ENCODE measurements at regions not wholly inside any gene's neighbourhood (a gene's known extent, or its start where the extent isn't known, plus 50 kb on each side); places are given as distances from the start of the nearest gene placed in this dataset.
A peak's percentile ranks its signal among the peaks of the same experiment; 100 is the strongest.

GRCh38 chr12:103011974-103012763 lies 54.7 kb downstream of the ASCL1 start:
- no peak for DNase-seq

GRCh38 chr12:103012884-103013283 lies 55.4 kb downstream of the ASCL1 start:
- DNase-seq: no peak

GRCh38 chr12:103013741-103014300 lies 56.3 kb downstream of the ASCL1 start:
- peak; percentile 80 for DNase-seq

- DNase-seq: no peak
These were observed 58.9 kb downstream of the ASCL1 start for GRCh38 chr12:103016381-103016780.

- no peak for DNase-seq
These were observed 63.4 kb downstream of the ASCL1 start for GRCh38 chr12:103020839-103021238.

- no peak for DNase-seq
These were observed 64.2 kb downstream of the ASCL1 start for GRCh38 chr12:103021538-103022218.

GRCh38 chr12:103024650-103025049 lies 67.2 kb downstream of the ASCL1 start:
- DNase-seq: no peak

DNA sequence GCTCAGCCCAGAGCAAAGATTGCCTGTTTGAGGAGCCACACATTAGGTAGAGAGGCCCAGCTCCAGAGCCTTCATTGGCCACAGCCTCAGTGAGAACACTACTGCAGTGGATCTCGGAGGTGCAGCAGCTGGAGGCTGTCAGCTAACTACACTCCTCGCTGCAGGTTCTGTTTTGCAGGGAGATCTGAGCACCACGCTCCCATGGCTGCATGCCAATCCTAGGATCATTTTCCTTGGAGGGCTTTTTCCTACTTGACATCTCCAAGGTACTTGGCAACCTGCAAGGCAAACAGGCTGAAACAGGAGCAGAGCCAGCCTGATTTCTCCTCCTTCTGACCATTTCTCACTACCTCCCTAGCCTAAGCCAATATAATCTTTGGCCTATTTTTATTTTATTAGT lies 69.2 kb downstream of the ASCL1 start:
- peak; percentile 66 for DNase-seq

DNA sequence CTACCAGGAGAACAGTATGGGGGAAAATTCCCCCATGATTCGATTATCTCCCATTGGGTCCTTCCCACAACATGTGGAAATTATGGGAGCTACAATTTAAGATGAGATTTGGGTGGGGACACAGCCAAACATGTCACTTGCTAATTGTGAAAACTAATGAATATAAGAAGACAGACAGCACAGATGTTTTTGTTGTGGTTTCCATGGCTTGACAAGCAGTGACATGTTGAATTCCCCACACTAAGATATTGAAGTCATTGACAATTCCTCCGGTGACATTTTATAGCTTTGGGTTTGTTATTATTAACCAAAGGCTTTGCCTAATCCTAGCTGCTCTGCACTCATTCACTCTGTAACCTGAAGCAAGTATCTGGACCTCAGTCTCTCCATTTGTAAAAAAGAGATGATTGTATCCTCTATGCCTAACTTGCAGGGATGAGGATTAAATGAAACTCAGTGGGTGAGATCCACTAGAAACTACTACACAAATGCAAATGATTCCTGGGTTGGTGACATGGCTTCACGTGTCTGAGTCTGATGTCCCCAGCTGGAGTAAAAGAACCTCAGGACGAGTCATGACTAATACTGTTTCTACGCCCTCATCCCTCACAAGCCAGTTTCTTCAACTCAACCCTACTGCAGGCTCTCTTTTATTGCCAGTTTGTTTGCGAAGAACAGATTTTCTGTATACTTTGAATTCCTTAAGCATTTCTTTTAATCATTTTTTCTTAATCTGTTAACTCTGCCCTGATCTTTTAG lies 71.6 kb downstream of the ASCL1 start:
- DNase-seq: no peak

GRCh38 chr12:103036581-103037214 lies 79.2 kb downstream of the ASCL1 start:
- DNase-seq: no peak

DNA sequence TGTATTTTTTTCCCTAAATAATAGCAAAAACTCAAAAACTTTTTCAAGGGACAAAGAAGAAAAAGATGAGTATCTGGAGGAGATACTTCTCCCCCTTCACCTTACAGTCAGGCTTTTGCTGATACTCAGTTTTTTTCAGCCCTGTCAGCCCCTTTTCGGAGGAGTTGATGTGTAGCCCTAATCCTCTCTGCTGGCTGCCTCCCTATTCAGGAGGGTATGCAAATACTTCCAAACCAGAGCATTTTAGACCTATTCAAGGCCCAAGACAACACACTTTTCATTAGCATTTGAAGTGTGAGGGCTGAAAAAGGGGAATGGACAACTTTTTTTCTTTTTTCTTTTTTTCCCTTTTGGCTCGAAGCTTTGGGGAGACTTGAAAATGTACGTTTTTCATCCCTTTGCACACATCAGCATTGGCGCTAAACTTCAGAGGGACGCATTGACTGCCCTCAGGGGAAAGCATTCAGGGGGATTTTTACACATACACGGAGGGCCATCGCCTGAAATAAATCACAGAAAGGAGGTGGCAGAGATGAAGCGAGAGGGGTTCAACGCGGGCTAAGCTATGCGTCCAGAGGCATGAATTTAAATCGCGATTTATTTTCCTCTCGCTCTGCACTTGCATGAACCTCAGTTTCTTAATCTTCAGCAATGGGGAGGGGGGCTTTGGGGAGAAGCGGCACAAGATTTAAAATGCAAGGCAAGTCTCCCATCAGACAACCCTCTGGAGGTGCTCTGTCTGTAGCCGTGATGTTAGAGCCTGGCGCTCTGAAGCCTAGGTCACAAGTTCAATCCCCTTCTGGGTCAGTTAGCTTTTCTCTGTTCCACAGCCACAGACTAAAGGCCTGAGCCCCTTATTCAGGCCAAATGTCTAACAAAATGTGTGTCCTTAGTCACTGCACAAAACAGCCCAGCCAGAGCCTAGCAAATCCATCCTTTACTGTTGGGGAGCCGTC lies 86.3 kb downstream of the ASCL1 start:
- no peak for DNase-seq

DNA sequence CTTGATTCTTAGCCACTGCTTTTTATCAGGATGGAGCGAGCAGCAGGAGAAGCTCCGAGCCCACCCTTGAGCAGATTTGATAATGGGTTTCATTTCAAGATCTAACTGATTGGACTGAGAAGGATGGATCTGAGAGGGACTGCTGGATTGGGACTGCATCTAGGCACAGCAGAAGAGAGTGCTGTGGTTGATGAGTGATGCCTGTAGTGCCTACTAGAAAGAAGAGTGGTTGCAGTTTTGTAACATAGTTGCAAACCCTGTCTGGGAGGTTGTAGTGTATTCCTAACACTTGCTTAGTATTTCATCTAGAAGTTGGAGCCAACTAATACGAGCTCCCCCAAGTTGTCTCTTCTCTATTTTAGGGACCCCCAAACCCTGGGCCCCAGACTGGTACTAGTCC lies 88.7 kb downstream of the ASCL1 start:
- no peak for DNase-seq

DNA sequence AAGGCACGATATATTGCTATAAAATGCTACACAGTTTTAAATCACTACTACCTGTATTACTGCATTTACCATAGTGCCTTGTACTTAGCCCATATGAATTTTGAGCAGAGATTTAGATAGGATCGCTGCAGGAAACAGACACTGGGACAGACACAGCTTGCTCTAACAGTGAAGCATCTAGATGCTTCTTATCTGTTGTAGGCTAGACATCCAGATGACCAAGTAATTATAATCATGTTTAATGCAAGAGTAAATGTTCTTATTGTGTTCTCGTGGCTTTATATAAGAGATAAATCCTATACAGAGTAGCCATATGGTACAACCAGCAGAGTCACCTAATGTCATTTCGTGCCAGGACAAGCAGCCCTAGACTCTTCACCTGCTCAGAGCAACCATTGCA lies 92.8 kb downstream of the ASCL1 start:
- no peak for DNase-seq

- DNase-seq: no peak
These were observed 95.6 kb downstream of the ASCL1 start for GRCh38 chr12:103053089-103053488.

DNA sequence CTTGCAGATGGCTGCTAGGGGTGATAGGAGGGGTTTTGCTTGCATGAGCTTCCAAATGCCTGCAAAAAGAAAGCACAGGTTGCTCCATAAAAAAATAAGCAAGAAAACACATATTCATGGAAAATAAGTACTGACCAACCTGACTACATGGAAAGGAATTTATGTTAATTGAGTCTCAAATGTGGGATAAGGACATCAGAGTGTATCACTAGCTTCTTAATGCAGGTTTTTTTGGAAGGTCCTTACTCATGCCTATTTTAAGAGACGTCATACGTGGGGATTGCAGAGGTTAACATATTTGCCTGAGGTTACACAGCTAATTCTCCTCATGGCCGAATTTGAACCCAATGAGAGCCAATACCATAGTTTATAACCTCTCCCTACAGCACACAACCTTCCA lies 116.2 kb downstream of the ASCL1 start:
- DNase-seq: no peak

GRCh38 chr12:103075848-103076247 lies 118.4 kb downstream of the ASCL1 start:
- DNase-seq: no peak

DNA sequence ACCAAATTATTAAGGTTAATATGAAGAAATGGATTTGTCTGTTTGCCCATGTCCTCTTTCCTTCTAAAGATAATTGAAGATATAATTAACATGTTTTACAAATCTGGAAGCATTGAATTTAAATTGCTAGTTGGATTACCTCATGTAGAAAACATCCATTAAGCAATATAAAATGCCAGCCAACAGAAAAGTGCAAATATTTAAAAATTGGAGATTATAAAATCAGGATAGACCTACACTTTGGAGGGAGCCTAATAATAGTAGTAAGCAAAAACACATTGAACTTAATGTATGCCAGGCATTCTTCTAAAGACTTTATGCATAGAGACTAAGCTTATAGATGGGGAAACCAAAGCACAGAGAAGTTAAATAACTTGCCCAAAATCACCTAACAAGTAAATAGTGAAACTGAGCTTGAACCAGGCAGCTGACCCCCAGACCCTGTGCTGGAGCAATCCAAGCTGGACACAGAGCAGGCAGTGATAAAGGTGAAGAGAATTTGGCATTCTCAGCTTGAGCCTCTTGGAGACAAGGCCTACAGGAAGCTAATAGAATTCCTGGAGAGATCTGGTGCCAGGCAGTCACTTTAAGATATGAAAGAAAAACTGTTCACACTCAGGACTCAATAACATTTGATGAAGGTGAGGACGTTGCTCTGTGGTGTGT lies 119.8 kb downstream of the ASCL1 start:
- DNase-seq: no peak

- DNase-seq: no peak
These were observed 128.1 kb downstream of the ASCL1 start for GRCh38 chr12:103085541-103085940.

- no peak for DNase-seq
These were observed 129.0 kb downstream of the ASCL1 start for GRCh38 chr12:103086471-103086870.

DNA sequence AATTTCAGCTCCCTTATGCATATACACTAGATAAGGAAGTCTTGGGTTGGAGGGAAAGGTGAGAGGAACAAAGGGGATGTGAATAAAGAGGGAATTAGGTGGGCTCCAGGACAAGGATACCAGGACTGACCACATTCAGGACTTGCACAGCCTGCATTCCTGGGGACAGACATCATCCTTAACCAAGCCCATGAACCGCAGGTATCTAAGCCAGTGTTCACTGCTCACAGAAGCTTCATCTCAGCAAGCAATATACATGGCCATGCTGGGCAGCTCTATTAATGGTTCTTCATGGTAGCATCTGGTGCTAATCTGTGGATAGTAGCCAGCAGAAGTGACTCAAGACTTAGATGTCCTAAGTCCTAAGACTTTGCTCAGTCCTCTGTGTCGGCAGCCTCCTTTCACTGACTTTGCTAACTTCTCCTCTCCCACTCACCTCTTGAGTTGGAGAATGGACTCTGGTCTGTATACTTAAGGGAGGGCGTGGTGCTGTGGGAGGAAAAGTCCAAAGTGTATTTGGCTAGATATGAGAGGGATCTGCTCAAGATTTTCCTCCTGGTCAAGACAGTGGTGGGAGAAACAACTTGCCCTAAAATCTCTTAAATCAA lies 136.1 kb downstream of the ASCL1 start:
- DNase-seq: no peak

DNA sequence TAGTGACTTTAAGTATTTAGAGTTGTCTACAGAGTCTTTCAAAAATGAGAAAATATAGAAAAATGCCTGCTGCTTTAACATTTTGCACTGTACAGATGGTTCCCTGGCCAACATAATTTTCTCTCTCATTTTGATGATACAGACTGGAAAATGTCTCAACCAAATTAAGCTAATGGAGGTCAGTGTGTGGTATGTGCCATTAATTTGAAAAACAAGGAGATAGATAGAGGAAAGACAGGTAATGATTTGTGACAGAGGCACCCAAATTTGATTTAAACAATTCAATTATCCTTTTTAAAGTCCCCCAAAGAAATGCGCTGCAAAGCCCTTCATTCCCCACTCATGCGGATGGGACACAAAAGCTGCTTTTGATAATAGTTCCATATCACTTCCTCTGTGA lies 140.0 kb downstream of the ASCL1 start:
- DNase-seq: no peak
